ENCODE measurements at regions not wholly inside any gene's neighbourhood (a gene's known extent, or its start where the extent isn't known, plus 50 kb on each side); places are given as distances from the start of the nearest gene placed in this dataset.

GRCh38 chr7:22610263-22610662, 110.3 kb upstream of the STEAP1B start:
- TF ChIP-seq CTCF (IDR thresholded peaks at IDR 0.05) (no peak), EZH2 (IDR thresholded peaks at IDR 0.05; ENCODE audit: borderline replicate concordance, insufficient read depth, low read depth, low read length, poor library complexity, severe bottlenecking) (no peak)

Data from B cell (primary cell).